WTC11 (cell line): ENCODE measurements at regions not wholly inside any gene's neighbourhood (a gene's known extent, or its start where the extent isn't known, plus 50 kb on each side); places are given as distances from the start of the nearest gene placed in this dataset.

ENCODE experiments used
- AFF4 ChIP-seq: sonication (generic); formaldehyde crosslinking; IDR thresholded peaks from 2 replicates; pipeline ENCODE4 v1.8.1; 2023; ENCODE audit warnings: mild to moderate bottlenecking, missing genetic modification reagents, borderline replicate concordance
- CTCF ChIP-seq: fragments of 200-600 bp; IDR thresholded peaks from 2 replicates; pipeline ENCODE4 v1.8.0; 2022; ENCODE audit warnings: antibody characterized with exemption
- EMX1 ChIP-seq: fragments of 250-450 bp; sonication (Bioruptor Pico); IDR thresholded peaks from 2 replicates; pipeline ENCODE4 v1.8.0; 2021; ENCODE audit warnings: mild to moderate bottlenecking
- JAZF1 ChIP-seq: fragments of 250-450 bp; sonication (Bioruptor Pico); IDR thresholded peaks from 2 replicates; pipeline ENCODE4 v1.9.0; 2021; ENCODE audit warnings: moderate library complexity, mild to moderate bottlenecking, inconsistent platforms
- MAX ChIP-seq: sonication (generic); formaldehyde crosslinking; IDR thresholded peaks from 2 replicates; pipeline ENCODE4 v1.8.0; 2022; ENCODE audit warnings: mild to moderate bottlenecking, missing genetic modification reagents
- ZMAT4 ChIP-seq: fragments of 250-450 bp; sonication (Bioruptor Pico); IDR thresholded peaks from 2 replicates; pipeline ENCODE4 v1.9.0; 2021; ENCODE audit warnings: mild to moderate bottlenecking
- ZNF281 ChIP-seq: sonication (generic); formaldehyde crosslinking; IDR thresholded peaks from 2 replicates; pipeline ENCODE4 v1.8.0; 2023; ENCODE audit warnings: mild to moderate bottlenecking, missing genetic modification reagents
- TF ChIP-seq, protein P1 (sequence below): sonication (generic); formaldehyde crosslinking; IDR thresholded peaks from 2 replicates; pipeline ENCODE4 v1.8.1; 2022; ENCODE audit warnings: missing genetic modification reagents, borderline replicate concordance
- TF ChIP-seq, protein P2 (sequence below): sonication (generic); formaldehyde crosslinking; IDR thresholded peaks from 2 replicates; pipeline ENCODE4 v1.8.1; 2023; ENCODE audit warnings: mild to moderate bottlenecking, missing genetic modification reagents, moderate library complexity

DNA sequence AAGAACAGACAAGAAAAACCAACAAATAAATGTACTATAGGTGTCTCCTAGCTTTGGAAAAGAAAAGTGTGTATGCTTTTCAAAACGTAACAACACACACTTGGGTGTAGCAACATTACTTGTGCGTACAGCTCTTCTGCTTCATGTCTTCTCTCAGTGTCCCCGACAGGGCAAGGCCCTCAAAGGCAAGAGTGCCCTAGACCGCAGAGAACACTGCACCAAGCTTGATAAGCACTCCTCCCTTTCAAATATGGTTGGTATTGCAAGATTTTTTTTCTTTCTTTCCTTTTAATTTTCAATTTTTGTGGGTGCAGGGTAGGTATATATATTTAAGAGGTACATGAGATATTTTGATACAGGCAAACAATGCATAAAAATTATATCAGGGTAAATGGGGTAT, 106.8 kb downstream of the EIF4E start:
- TF ChIP-seq CTCF (no peak), JAZF1 (CRISPR knock-in tag) (no peak), EMX1 (no peak), MAX (CRISPR knock-in tag) (no peak), AFF4 (CRISPR knock-in tag) (no peak), ZMAT4 (CRISPR knock-in tag) (no peak), ZNF281 (CRISPR knock-in tag) (no peak)
- TF ChIP-seq, protein P1, sequence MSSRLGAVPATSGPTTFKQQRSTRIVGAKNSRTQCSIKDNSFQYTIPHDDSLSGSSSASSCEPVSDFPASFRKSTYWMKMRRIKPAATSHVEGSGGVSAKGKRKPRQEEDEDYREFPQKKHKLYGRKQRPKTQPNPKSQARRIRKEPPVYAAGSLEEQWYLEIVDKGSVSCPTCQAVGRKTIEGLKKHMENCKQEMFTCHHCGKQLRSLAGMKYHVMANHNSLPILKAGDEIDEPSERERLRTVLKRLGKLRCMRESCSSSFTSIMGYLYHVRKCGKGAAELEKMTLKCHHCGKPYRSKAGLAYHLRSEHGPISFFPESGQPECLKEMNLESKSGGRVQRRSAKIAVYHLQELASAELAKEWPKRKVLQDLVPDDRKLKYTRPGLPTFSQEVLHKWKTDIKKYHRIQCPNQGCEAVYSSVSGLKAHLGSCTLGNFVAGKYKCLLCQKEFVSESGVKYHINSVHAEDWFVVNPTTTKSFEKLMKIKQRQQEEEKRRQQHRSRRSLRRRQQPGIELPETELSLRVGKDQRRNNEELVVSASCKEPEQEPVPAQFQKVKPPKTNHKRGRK (CRISPR knock-in tag) = no peak
- TF ChIP-seq, protein P2, sequence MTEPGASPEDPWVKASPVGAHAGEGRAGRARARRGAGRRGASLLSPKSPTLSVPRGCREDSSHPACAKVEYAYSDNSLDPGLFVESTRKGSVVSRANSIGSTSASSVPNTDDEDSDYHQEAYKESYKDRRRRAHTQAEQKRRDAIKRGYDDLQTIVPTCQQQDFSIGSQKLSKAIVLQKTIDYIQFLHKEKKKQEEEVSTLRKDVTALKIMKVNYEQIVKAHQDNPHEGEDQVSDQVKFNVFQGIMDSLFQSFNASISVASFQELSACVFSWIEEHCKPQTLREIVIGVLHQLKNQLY (CRISPR knock-in tag) = no peak
